Thyroid gland (tissue), 4 donors: ENCODE measurements at regions not wholly inside any gene's neighbourhood (a gene's known extent, or its start where the extent isn't known, plus 50 kb on each side); places are given as distances from the start of the nearest gene placed in this dataset.

ENCODE experiments used
- DNase-seq, 2 donors: peaks; one replicate each; pipeline ENCODE4 v3.0.0-alpha.2; 2019
- H3K27ac ChIP-seq, 3 donors: fragments of 200-600 bp; sonication (generic); 1 replicate in 2 of 3; 2 replicates in 1 of 3; pipeline ENCODE4 v1.5.1; 2016 to 2019; ENCODE audit warnings: mild to moderate bottlenecking in 1 of 3, moderate library complexity in 1 of 3
- H3K27me3 ChIP-seq: fragments of 200-600 bp; sonication (generic); one replicate; pipeline ENCODE4 v1.5.1; 2019
- H3K36me3 ChIP-seq, 2 donors: fragments of 200-600 bp; sonication (generic); one replicate each; pipeline ENCODE4 v1.5.1; 2016 to 2019
- H3K4me1 ChIP-seq, 2 donors: fragments of 200-600 bp; sonication (generic); one replicate each; pipeline ENCODE4 v1.5.1; 2017 to 2019
- H3K4me3 ChIP-seq, 3 donors: fragments of 200-600 bp; sonication (generic); replicated peaks in 1 of 3; 1 replicate in 2 of 3; 2 replicates in 1 of 3; pipeline ENCODE4 v1.5.1; 2016; ENCODE audit warnings: mild to moderate bottlenecking in 1 of 3
- H3K9me3 ChIP-seq: fragments of 200-600 bp; sonication (generic); one replicate; pipeline ENCODE4 v1.5.1; 2017
- CTCF ChIP-seq, 6 experiments: fragments of 200-600 bp in 3 of 6; fragments of 450-650 bp in 3 of 6; sonication (generic) in 3 of 6; IDR thresholded peaks; one replicate each; pipeline ENCODE4 v1.5.1; 2016 to 2019; ENCODE audit warnings: antibody characterized with exemption in 6 of 6, mild to moderate bottlenecking in 2 of 6, inconsistent platforms in 1 of 6, moderate library complexity in 1 of 6
- POLR2A ChIP-seq, 2 donors: fragments of 450-650 bp; IDR thresholded peaks; one replicate each; pipeline ENCODE4 v1.6.1; 2017; ENCODE audit warnings: antibody characterized with exemption in 2 of 2, mild to moderate bottlenecking in 2 of 2, moderate library complexity in 1 of 2
- WGBS, 2 donors: methylation state at CpG; one replicate each; pipeline ENCODE4 v1.1.5; 2017; 5-methylcytosine and 5-hydroxymethylcytosine counted together
- intact Hi-C: fragments of 100-400 bp; cut with DNase I; formaldehyde crosslinking; loops from one replicate; pipeline ENCODE4 v1.15.1; 2023

- 41 to 43% methylated on average over 9 of the region's 9 CpGs for WGBS, 2 donors
- Histone ChIP-seq H3K4me3 (no peak overlapping the region), H3K4me1 (no peaks in the 10 kb centered on the region), H3K27me3 (no peaks in the 10 kb centered on the region), H3K27ac (no peak overlapping the region), H3K9me3 (no peaks in the 10 kb centered on the region), H3K36me3 (no peaks in the 10 kb centered on the region)
- TF ChIP-seq CTCF (IDR thresholded peaks at IDR 0.05) (no peak), POLR2A (IDR thresholded peaks at IDR 0.05) (no peak)
- no peak for DNase-seq
- intact Hi-C loops: no loop called here
These were observed 608.3 kb downstream of the GALR1 start for GRCh38 chr18:77857678-77858655.

- TF ChIP-seq POLR2A (IDR thresholded peaks at IDR 0.05) (no peak), CTCF (IDR thresholded peaks at IDR 0.05) (no peak)
- H3K36me3 ChIP-seq: no peaks in the 10 kb centered on the region
- no peak for DNase-seq
- no peak overlapping the region for H3K4me3 ChIP-seq
- 90% methylated on average over 5 of the region's 5 CpGs for WGBS, 2 donors
- intact Hi-C loops: no loop called here
- H3K27ac ChIP-seq: no peak overlapping the region
- H3K27me3 ChIP-seq: no peaks in the 10 kb centered on the region
- no peaks in the 10 kb centered on the region for H3K9me3 ChIP-seq
- H3K4me1 ChIP-seq: no peaks in the 10 kb centered on the region
These were observed 610.0 kb downstream of the GALR1 start for GRCh38 chr18:77859634-77860033.

GRCh38 chr18:77862066-77862757, 612.6 kb downstream of the GALR1 start:
- no peaks in the 10 kb centered on the region for H3K4me1 ChIP-seq
- H3K9me3 ChIP-seq: no peaks in the 10 kb centered on the region
- 70 to 73% methylated on average over 7 of the region's 7 CpGs for WGBS, 2 donors
- H3K27me3 ChIP-seq: no peaks in the 10 kb centered on the region
- H3K27ac ChIP-seq: no peak overlapping the region
- intact Hi-C loops: no loop called here
- no peaks in the 10 kb centered on the region for H3K36me3 ChIP-seq
- TF ChIP-seq POLR2A (IDR thresholded peaks at IDR 0.05) (no peak), CTCF (IDR thresholded peaks at IDR 0.05) (no peak)
- no peak for DNase-seq
- H3K4me3 ChIP-seq: no peak overlapping the region

GRCh38 chr18:77865853-77866252, 616.2 kb downstream of the GALR1 start:
- DNase-seq: no peak
- TF ChIP-seq CTCF (IDR thresholded peaks at IDR 0.05): no peak
- TF ChIP-seq POLR2A (IDR thresholded peaks at IDR 0.05): no peak
- Histone ChIP-seq H3K4me3 (no peak overlapping the region), H3K4me1 (peaks cover 0 to 2% of the 10 kb centered on the region in 2 donors), H3K27me3 (no peaks in the 10 kb centered on the region), H3K36me3 (no peaks in the 10 kb centered on the region), H3K27ac (no peak overlapping the region), H3K9me3 (no peaks in the 10 kb centered on the region)
- 85 to 94% methylated on average over 7 to 10 of the region's 11 CpGs for WGBS, 2 donors
- intact Hi-C loops: no loop called here

- no peak overlapping the region for H3K27ac ChIP-seq
- no peak overlapping the region for H3K4me3 ChIP-seq
- no peaks in the 10 kb centered on the region for H3K36me3 ChIP-seq
- TF ChIP-seq CTCF (IDR thresholded peaks at IDR 0.05): no peak
- TF ChIP-seq POLR2A (IDR thresholded peaks at IDR 0.05): no peak
- no peak for DNase-seq
- H3K4me1 ChIP-seq: peaks cover 0 to 4% of the 10 kb centered on the region in 2 donors
- H3K27me3 ChIP-seq: no peaks in the 10 kb centered on the region
- intact Hi-C loops: no loop called here
- 78 to 80% methylated on average over 8 of the region's 8 CpGs for WGBS, 2 donors
- H3K9me3 ChIP-seq: no peaks in the 10 kb centered on the region
These were observed 616.7 kb downstream of the GALR1 start for GRCh38 chr18:77866351-77866750.
